Non-pigmented ciliary epithelial cell (primary cell): ENCODE measurements at regions not wholly inside any gene's neighbourhood (a gene's known extent, or its start where the extent isn't known, plus 50 kb on each side); places are given as distances from the start of the nearest gene placed in this dataset.

Source experiments
- DNase-seq: peaks from one replicate; pipeline ENCODE4 v3.0.0-alpha.2; 2010; ENCODE audit warnings: low read depth

- no peak for DNase-seq
These were observed 56.0 kb upstream of the OR13F1 start for GRCh38 chr9:104448036-104448435.
